Epithelial cell of proximal tubule (primary cell): ENCODE measurements at regions not wholly inside any gene's neighbourhood (a gene's known extent, or its start where the extent isn't known, plus 50 kb on each side); places are given as distances from the start of the nearest gene placed in this dataset.

Experiments
- DNase-seq: peaks from one replicate; pipeline ENCODE4 v3.0.0-alpha.2; 2011; ENCODE audit warnings: low read depth
- H3K4me3 ChIP-seq: 2 replicates; pipeline ENCODE4 v1.5.1; 2011; ENCODE audit warnings: low read depth, mild to moderate bottlenecking, low read length
- CTCF ChIP-seq: conservative IDR thresholded peaks from 2 replicates; pipeline ENCODE4 v1.5.1; 2012; ENCODE audit warnings: low read depth, mild to moderate bottlenecking, low read length

GRCh38 chr11:80082406-80082805 is 641.6 kb upstream of the TENM4 start:
- no peak for TF ChIP-seq CTCF
- no peak overlapping the region for H3K4me3 ChIP-seq

GRCh38 chr11:80077113-80077512 is 636.3 kb upstream of the TENM4 start:
- TF ChIP-seq CTCF = no peak
- no peak for DNase-seq
- no peak overlapping the region for H3K4me3 ChIP-seq

More at GRCh38 chr11:80082406-80082805, 641.6 kb upstream of the TENM4 start:
- DNase-seq = no peak

GRCh38 chr11:80074837-80075236 is 634.0 kb upstream of the TENM4 start:
- no peak for DNase-seq
- no peak overlapping the region for H3K4me3 ChIP-seq
- TF ChIP-seq CTCF = no peak

GRCh38 chr11:80066291-80066690 is 625.5 kb upstream of the TENM4 start:
- no peak overlapping the region for H3K4me3 ChIP-seq
- no peak for TF ChIP-seq CTCF
- DNase-seq = no peak

- H3K4me3 ChIP-seq = no peak overlapping the region
- no peak for TF ChIP-seq CTCF
- DNase-seq = no peak
Measured at GRCh38 chr11:80065086-80065485, 624.3 kb upstream of the TENM4 start.

- no peak overlapping the region for H3K4me3 ChIP-seq
- DNase-seq = no peak
- no peak for TF ChIP-seq CTCF
Measured at GRCh38 chr11:80061056-80061455, 620.2 kb upstream of the TENM4 start.

GRCh38 chr11:80054582-80055165 is 613.8 kb upstream of the TENM4 start:
- DNase-seq = no peak

More at GRCh38 chr11:80054582-80055165, 613.8 kb upstream of the TENM4 start:
- H3K4me3 ChIP-seq = no peak overlapping the region
- TF ChIP-seq CTCF = no peak
